ENCODE measurements at regions not wholly inside any gene's neighbourhood (a gene's known extent, or its start where the extent isn't known, plus 50 kb on each side); places are given as distances from the start of the nearest gene placed in this dataset.

GRCh38 chr2:3971652-3972192 lies 268.3 kb downstream of the DCDC2C start (continued):
- TF ChIP-seq ZBTB40 (IDR thresholded peaks at IDR 0.05) = 0 out of 2 replicates have a peak, but pooled peaks have one; percentile 3
- no peak for TF ChIP-seq ZBTB40 (CRISPR knock-in tag; IDR thresholded peaks at IDR 0.05)
- TF ChIP-seq ZFP62 (CRISPR knock-in tag; IDR thresholded peaks at IDR 0.05) = no peak
- TF ChIP-seq PRMT3 (CRISPR knock-in tag; IDR thresholded peaks at IDR 0.05; ENCODE audit: borderline replicate concordance, low read depth) = no peak
- TF ChIP-seq ZNF512B (CRISPR knock-in tag; IDR thresholded peaks at IDR 0.05; ENCODE audit: borderline replicate concordance) = no peak
- no peak for TF ChIP-seq ZNF263 (CRISPR knock-in tag; IDR thresholded peaks at IDR 0.05)
- no peak for TF ChIP-seq KDM6A (CRISPR knock-in tag; IDR thresholded peaks at IDR 0.05; ENCODE audit: low read depth)
- TF ChIP-seq FOXP1 (IDR thresholded peaks at IDR 0.05) = peak; percentile 76; the same call in 1 of the 2 replicates
- TF ChIP-seq FOXP1 (CRISPR knock-in tag; IDR thresholded peaks at IDR 0.05) = no peak
- no peak for TF ChIP-seq ZFY (CRISPR knock-in tag; IDR thresholded peaks at IDR 0.05)
- TF ChIP-seq ETS1 (CRISPR knock-in tag; IDR thresholded peaks at IDR 0.05) = no peak
- no peak for TF ChIP-seq AKNA (CRISPR knock-in tag; IDR thresholded peaks at IDR 0.05; ENCODE audit: borderline replicate concordance)
